Right ventricle myocardium superior (tissue), 1 donor: ENCODE measurements at regions not wholly inside any gene's neighbourhood (a gene's known extent, or its start where the extent isn't known, plus 50 kb on each side); places are given as distances from the start of the nearest gene placed in this dataset.

Source experiments
- ATAC-seq: fragments of 200-7000 bp; cut with Tn5 transposase; one replicate; pipeline ENCODE4 v1.9.1; 2020; ENCODE audit warnings: mild to moderate bottlenecking; ENCODE audit not compliant: poor library complexity
- DNase-seq: peaks from one replicate; pipeline ENCODE4 v3.0.0-alpha.2; 2020
- intact Hi-C: fragments of 100-400 bp; cut with DNase I; formaldehyde crosslinking; loops from one replicate; pipeline ENCODE4 v1.11.2; 2022
- donor health status: DM: no; HTN: yes; CAD: no; lungs with severe emphysema.

DNA sequence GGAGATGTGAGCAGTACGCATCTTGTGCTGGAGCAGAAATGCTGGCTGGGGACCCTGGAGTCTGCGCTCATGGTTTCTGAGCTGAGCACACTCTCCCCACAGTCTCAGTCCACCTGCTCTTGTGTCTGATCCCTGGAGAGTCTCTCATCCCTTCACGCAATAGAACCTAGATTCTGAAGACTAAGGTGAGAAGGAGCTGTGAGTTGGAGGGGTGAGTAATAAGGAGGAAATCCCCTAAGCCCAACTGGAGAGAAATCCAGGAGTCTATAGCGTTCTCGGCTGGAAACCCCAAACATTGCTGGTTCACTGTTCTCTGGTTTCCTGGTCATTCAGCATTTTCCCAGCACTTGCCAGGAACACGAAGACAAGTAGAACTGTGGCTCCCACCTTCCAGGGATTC lies 68.3 kb upstream of the SMNDC1 start:
- DNase-seq = no peak
- ATAC-seq = no peak
- intact Hi-C loops = no loop called here

DNA sequence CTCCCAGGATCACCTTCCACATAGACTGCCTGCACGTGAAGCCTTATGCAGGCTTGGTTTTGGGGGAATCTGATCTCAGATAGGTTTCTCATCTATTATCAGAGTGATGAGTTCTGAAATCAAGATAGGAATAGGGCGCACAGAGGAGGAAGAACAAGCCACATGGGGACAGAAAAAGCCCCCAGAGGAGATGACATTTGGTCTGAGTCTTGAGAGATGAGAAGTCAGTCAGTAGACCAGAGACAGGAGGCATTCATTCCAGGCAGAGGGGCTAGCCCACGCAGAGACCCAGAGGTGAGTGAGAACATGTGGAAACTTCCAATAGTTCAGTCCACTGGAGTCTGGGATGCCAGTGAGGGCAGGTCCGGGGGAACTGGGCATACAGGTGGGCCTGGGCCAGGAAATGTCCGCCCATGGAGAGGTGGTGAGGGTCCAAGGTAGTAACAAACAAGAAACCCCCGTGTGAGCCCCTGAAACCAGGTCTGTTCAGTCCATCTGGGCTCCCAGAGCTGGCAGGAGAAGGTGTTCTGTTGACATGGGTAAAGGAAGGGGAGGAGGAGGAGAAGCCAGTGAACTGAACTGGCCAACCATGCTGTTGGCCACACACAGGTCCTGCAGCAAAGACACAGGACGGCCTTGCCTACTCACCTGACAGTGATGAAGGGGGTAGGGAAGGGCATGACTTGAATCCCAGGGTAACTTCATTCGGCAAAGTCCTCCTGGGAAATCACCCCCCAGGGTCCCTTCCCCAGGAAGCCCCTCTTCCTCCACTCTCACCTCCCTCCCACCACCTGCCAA lies 69.3 kb upstream of the SMNDC1 start:
- intact Hi-C loops = no loop called here
- DNase-seq (no peak), ATAC-seq (no peak)

GRCh38 chr10:110375121-110375520 lies 70.4 kb upstream of the SMNDC1 start:
- intact Hi-C loops = no loop called here
- no peak for ATAC-seq
- no peak for DNase-seq

DNA sequence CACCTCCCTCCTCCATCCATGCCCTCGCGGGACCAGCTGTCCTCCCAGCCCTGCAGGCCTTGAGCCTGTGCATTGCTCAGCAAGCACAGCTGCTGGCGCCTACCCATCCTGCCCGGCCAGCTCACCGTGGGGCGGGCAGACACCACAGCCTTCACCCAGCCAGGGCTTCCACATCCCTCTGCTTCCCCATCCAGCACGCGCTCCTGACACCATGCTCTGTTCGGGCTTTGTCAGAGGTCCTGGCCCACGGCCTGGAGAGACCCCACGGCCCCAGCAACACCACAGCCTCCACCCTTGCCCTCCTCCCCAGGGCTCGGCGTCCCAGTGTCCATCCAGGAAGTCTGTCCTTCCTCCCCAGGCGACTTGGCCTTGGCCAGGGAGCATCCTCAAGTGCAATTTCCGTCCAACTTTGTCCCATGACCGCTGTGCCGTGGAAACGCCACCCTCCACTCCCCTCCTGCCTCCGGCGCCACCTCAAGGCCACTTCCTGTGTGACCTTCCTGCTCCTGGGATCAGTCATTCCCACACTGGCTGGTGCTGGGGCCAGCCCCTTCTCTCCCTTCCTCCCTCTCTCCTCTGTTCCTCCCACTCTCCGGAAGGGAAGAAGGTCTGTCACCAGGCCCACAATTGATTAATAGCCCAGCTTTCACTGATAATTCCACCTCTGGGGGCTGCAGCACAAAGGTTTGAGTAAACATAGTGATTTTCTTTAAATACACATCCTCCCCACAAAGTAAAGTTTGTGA lies 71.5 kb upstream of the SMNDC1 start:
- peak; percentile 49 for DNase-seq
- peak; percentile 70 for ATAC-seq
- intact Hi-C loops = no loop called here

DNA sequence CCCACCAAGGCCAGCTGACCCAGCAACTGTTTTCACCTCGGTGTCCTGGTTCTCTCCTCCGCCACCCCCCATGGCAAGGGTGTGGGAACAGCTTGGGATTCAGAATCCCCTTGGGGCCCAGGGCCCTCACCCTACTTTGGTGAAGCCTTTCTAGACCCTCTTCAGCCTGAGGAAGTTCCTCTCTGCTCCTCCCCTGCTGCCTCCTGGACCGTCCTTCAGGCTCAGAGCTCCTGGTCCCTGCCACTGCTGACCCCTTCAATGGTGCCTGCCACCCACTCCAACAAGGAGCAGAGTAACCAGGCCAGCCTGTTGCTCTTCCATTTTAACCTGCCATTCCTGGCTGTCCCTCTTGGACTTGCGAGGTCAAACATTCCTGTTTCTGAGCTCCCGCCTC lies 72.0 kb upstream of the SMNDC1 start:
- ATAC-seq (no peak), DNase-seq (no peak)
- intact Hi-C loops = no loop called here

- no peak for ATAC-seq
- intact Hi-C loops = no loop called here
- no peak for DNase-seq
These were observed 73.3 kb upstream of the SMNDC1 start for GRCh38 chr10:110378006-110378405.

DNA sequence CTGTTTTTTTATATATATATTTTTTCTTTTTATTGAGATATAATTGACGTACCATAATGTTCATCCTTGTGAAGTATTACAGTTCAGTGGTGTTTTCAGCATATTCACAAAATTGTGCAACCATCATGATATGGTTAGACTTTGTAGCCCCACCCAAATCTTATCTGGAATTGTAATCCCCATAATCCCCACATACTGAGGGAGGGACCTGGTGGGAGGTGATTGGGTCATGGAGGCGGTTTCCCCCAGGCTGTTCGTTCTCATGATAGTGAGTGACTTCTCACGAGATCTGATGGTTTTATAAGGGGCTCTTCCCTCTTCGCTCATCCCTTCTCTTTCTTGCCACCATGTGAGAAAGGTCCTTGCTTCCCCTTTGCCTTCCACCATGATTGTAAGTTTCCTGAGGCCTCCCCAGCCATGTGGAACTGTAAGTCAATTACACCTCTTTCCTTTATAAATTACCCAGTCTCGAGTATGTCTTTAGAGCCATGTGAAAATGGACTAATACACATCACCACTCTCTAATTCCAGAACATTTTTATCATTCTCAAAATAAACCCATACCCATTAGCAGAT lies 73.9 kb upstream of the SMNDC1 start:
- no peak for DNase-seq
- no peak for ATAC-seq
- intact Hi-C loops = no loop called here

DNA sequence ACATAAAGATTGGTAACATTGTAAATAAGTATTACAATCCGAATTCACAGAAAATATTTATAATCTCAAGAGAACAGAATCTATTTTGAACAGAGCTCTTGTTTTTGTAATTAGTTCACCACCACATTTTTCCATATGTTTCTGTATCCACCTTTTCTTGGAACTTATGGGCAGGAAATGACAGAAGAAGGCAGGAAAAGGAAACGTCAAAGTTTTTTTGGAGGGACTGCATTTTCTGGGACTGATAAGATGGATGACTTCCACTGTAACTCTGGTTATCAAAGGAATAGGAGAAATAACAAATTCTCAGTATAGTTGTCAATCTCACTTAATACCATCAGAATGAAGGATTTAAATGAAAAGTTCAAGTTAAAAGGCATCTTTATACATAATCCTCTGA lies 75.1 kb upstream of the SMNDC1 start:
- DNase-seq (no peak), ATAC-seq (no peak)
- intact Hi-C loops = no loop called here

- intact Hi-C loops = no loop called here
- DNase-seq (no peak), ATAC-seq (no peak)
These were observed 75.6 kb upstream of the SMNDC1 start for GRCh38 chr10:110380293-110380692.

DNA sequence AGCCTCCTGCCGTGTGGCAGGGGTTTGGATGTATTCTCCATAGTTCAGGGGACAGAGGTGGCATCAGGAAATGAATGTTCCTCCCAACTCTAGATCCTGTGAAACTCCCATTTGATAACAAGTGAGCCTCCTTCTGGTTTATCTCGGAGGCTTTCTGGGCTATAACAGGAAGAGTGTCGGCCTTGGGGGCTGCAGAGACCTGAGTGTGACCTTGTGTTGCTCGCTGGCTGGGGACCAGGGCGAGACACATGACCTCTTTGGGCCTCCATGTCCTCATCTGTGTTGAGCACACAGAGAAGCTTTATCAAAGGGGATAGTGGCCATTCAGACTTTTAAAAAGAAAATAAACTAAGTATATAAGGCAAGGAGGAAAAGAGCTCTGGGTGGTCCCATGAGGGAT lies 78.0 kb upstream of the SMNDC1 start:
- intact Hi-C loops = no loop called here
- ATAC-seq (no peak), DNase-seq (no peak)

GRCh38 chr10:110387617-110387982 lies 82.9 kb upstream of the SMNDC1 start:
- DNase-seq = no peak
- intact Hi-C loops = no loop called here
- no peak for ATAC-seq

- no peak for ATAC-seq
- intact Hi-C loops = no loop called here
- DNase-seq = no peak
These were observed 83.4 kb upstream of the SMNDC1 start for GRCh38 chr10:110387983-110388686.

DNA sequence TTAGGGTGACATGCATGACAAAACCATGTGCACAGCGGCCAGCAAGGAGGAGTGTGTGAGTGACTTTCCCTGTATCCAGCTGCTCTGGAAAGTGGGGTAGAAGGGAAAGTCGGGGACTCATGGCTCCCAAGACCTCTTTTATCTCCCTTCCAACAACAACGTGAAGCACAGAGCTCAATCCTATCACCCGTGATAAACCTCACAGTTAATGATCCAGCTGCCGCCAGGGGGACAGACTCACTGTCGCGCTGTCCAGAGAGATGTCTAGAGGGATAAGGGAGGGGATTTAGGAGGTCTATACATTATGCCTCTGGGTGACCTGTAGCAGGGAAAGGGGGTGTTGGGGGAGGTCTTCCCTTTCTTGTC lies 84.0 kb upstream of the SMNDC1 start:
- ATAC-seq (no peak), DNase-seq (no peak)
- intact Hi-C loops = no loop called here

GRCh38 chr10:110389255-110389654 lies 84.5 kb upstream of the SMNDC1 start:
- no peak for DNase-seq
- ATAC-seq = no peak
- intact Hi-C loops = no loop called here

GRCh38 chr10:110391541-110391940 lies 86.8 kb upstream of the SMNDC1 start:
- no peak for ATAC-seq
- DNase-seq = no peak
- intact Hi-C loops = no loop called here

- ATAC-seq (no peak), DNase-seq (no peak)
- intact Hi-C loops = no loop called here
These were observed 87.4 kb upstream of the SMNDC1 start for GRCh38 chr10:110392121-110392520.

GRCh38 chr10:110392868-110393740 lies 88.4 kb upstream of the SMNDC1 start:
- DNase-seq = no peak
- intact Hi-C loops = no loop called here
- no peak for ATAC-seq

DNA sequence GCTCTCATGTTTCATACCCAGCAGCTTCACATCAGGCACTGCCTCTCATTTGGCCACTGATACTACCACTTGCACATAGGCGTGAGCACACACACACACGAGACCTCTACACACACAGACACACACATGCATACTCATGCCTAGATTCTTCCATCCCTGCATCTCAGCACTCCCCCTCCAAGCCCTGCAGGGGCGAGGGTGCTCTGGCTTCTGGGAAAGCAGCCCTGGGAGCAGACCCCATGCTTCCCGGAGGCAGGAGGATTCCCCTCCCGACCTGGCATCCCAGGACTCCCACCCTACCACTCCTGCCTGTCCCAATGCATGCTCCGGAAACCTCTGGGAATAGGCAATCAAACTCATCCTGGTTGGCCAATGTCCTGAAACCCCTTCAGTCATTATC lies 89.1 kb upstream of the SMNDC1 start:
- intact Hi-C loops = no loop called here
- no peak for DNase-seq
- no peak for ATAC-seq

DNA sequence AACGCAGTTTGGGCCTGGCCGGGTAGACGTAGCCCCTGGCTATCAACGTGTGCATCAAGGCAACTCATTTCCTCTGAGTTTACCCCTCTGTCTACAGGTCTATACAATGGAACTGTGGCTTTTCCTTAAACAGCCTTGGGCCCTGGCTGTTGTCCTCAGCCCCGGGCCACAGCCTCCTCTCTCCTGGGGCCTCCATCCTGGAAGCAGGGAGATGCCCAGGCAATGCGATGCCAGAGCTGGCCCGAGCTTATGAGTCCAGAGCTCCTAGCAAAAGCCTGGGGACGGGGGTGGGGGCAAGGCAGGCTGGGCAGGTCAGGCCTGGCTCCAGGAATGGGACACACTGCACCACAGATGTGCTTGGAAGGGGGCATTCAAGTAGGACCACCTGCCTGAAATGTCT lies 89.6 kb upstream of the SMNDC1 start:
- no peak for ATAC-seq
- intact Hi-C loops = no loop called here
- no peak for DNase-seq
